ENCODE measurements at regions not wholly inside any gene's neighbourhood (a gene's known extent, or its start where the extent isn't known, plus 50 kb on each side); places are given as distances from the start of the nearest gene placed in this dataset.

GRCh38 chr2:71801556-71801955 lies 346.1 kb downstream of the CYP26B1 start:
- Mint-ChIP-seq H3K4me1 (no peaks in the 10 kb centered on the region), H3K27me3 (peaks cover 17% of the 10 kb centered on the region), H3K27ac (no peak overlapping the region), H3K36me3 (ENCODE audit: low read depth) (no peaks in the 10 kb centered on the region), H3K4me3 (no peak overlapping the region)
- no peaks in the 10 kb centered on the region for H3K9me3 ChIP-seq (ENCODE audit: control insufficient read depth, low read length, poor library complexity, severe bottlenecking)
- DNase-seq: no peak
- no peak for ATAC-seq

- H3K4me3 Mint-ChIP-seq: no peak overlapping the region
- DNase-seq (no peak), ATAC-seq (no peak)
- H3K4me1 Mint-ChIP-seq: no peaks in the 10 kb centered on the region
- H3K36me3 Mint-ChIP-seq (ENCODE audit: low read depth): no peaks in the 10 kb centered on the region
- no peak overlapping the region for H3K27ac Mint-ChIP-seq
- peaks cover 17% of the 10 kb centered on the region for H3K27me3 Mint-ChIP-seq
- H3K9me3 ChIP-seq (ENCODE audit: control insufficient read depth, low read length, poor library complexity, severe bottlenecking): no peaks in the 10 kb centered on the region
Observed at GRCh38 chr2:71800851-71801250, 346.8 kb downstream of the CYP26B1 start.

GRCh38 chr2:71800106-71800809 lies 346.9 kb downstream of the DYSF start:
- Mint-ChIP-seq H3K4me3 (no peak overlapping the region), H3K36me3 (ENCODE audit: low read depth) (no peaks in the 10 kb centered on the region), H3K27ac (no peak overlapping the region), H3K4me1 (no peaks in the 10 kb centered on the region), H3K27me3 (peaks cover 17% of the 10 kb centered on the region)
- no peaks in the 10 kb centered on the region for H3K9me3 ChIP-seq (ENCODE audit: control insufficient read depth, low read length, poor library complexity, severe bottlenecking)
- no peak for ATAC-seq
- no peak for DNase-seq

- Mint-ChIP-seq H3K4me3 (no peak overlapping the region), H3K4me1 (no peaks in the 10 kb centered on the region), H3K27me3 (peaks cover 17% of the 10 kb centered on the region), H3K36me3 (ENCODE audit: low read depth) (no peaks in the 10 kb centered on the region), H3K27ac (no peak overlapping the region)
- DNase-seq (no peak), ATAC-seq (no peak)
- no peaks in the 10 kb centered on the region for H3K9me3 ChIP-seq (ENCODE audit: control insufficient read depth, low read length, poor library complexity, severe bottlenecking)
Observed at GRCh38 chr2:71799013-71799575, 345.7 kb downstream of the DYSF start.

- H3K27me3 Mint-ChIP-seq: peaks cover 17% of the 10 kb centered on the region
- no peak overlapping the region for H3K4me3 Mint-ChIP-seq
- no peak for DNase-seq
- H3K9me3 ChIP-seq (ENCODE audit: control insufficient read depth, low read length, poor library complexity, severe bottlenecking): no peaks in the 10 kb centered on the region
- no peaks in the 10 kb centered on the region for H3K36me3 Mint-ChIP-seq (ENCODE audit: low read depth)
- no peak overlapping the region for H3K27ac Mint-ChIP-seq
- no peaks in the 10 kb centered on the region for H3K4me1 Mint-ChIP-seq
- ATAC-seq: no peak
Observed at GRCh38 chr2:71798266-71799012, 345.1 kb downstream of the DYSF start.

- Mint-ChIP-seq H3K27ac (no peak overlapping the region), H3K4me1 (no peaks in the 10 kb centered on the region), H3K36me3 (ENCODE audit: low read depth) (no peaks in the 10 kb centered on the region), H3K27me3 (peaks cover 17% of the 10 kb centered on the region), H3K4me3 (no peak overlapping the region)
- ATAC-seq (no peak), DNase-seq (no peak)
- H3K9me3 ChIP-seq (ENCODE audit: control insufficient read depth, low read length, poor library complexity, severe bottlenecking): no peaks in the 10 kb centered on the region
Observed at GRCh38 chr2:71797035-71797810, 343.9 kb downstream of the DYSF start.

GRCh38 chr2:71796174-71796593 lies 342.8 kb downstream of the DYSF start:
- DNase-seq (no peak), ATAC-seq (no peak)
- no peak overlapping the region for H3K27ac Mint-ChIP-seq
- no peaks in the 10 kb centered on the region for H3K36me3 Mint-ChIP-seq (ENCODE audit: low read depth)
- H3K9me3 ChIP-seq (ENCODE audit: control insufficient read depth, low read length, poor library complexity, severe bottlenecking): no peaks in the 10 kb centered on the region
- no peak overlapping the region for H3K4me3 Mint-ChIP-seq
- peaks cover 17% of the 10 kb centered on the region for H3K27me3 Mint-ChIP-seq
- no peaks in the 10 kb centered on the region for H3K4me1 Mint-ChIP-seq

GRCh38 chr2:71795486-71795885 lies 342.1 kb downstream of the DYSF start:
- no peaks in the 10 kb centered on the region for H3K4me1 Mint-ChIP-seq
- H3K36me3 Mint-ChIP-seq (ENCODE audit: low read depth): no peaks in the 10 kb centered on the region
- no peak for DNase-seq
- H3K27ac Mint-ChIP-seq: no peak overlapping the region
- H3K9me3 ChIP-seq (ENCODE audit: control insufficient read depth, low read length, poor library complexity, severe bottlenecking): no peaks in the 10 kb centered on the region
- peaks cover 17% of the 10 kb centered on the region for H3K27me3 Mint-ChIP-seq
- no peak overlapping the region for H3K4me3 Mint-ChIP-seq
- ATAC-seq: no peak

GRCh38 chr2:71794611-71795010 lies 341.2 kb downstream of the DYSF start:
- H3K36me3 Mint-ChIP-seq (ENCODE audit: low read depth): no peaks in the 10 kb centered on the region
- H3K27ac Mint-ChIP-seq: no peak overlapping the region
- ATAC-seq (no peak), DNase-seq (no peak)
- H3K27me3 Mint-ChIP-seq: peaks cover 11% of the 10 kb centered on the region
- no peaks in the 10 kb centered on the region for H3K9me3 ChIP-seq (ENCODE audit: control insufficient read depth, low read length, poor library complexity, severe bottlenecking)
- H3K4me3 Mint-ChIP-seq: no peak overlapping the region
- H3K4me1 Mint-ChIP-seq: no peaks in the 10 kb centered on the region

- Mint-ChIP-seq H3K27me3 (peaks cover 8% of the 10 kb centered on the region), H3K27ac (no peak overlapping the region), H3K4me3 (no peak overlapping the region), H3K4me1 (no peaks in the 10 kb centered on the region), H3K36me3 (ENCODE audit: low read depth) (no peaks in the 10 kb centered on the region)
- no peaks in the 10 kb centered on the region for H3K9me3 ChIP-seq (ENCODE audit: control insufficient read depth, low read length, poor library complexity, severe bottlenecking)
- ATAC-seq: no peak
- DNase-seq: no peak
Observed at GRCh38 chr2:71793926-71794325, 340.6 kb downstream of the DYSF start.

GRCh38 chr2:71792926-71793761 lies 339.8 kb downstream of the DYSF start:
- Mint-ChIP-seq H3K27me3 (peaks cover 1% of the 10 kb centered on the region), H3K36me3 (ENCODE audit: low read depth) (no peaks in the 10 kb centered on the region), H3K27ac (no peak overlapping the region), H3K4me3 (no peak overlapping the region), H3K4me1 (no peaks in the 10 kb centered on the region)
- ATAC-seq: no peak
- no peak for DNase-seq
- no peaks in the 10 kb centered on the region for H3K9me3 ChIP-seq (ENCODE audit: control insufficient read depth, low read length, poor library complexity, severe bottlenecking)

- no peaks in the 10 kb centered on the region for H3K4me1 Mint-ChIP-seq
- H3K27me3 Mint-ChIP-seq: no peaks in the 10 kb centered on the region
- ATAC-seq: no peak
- H3K36me3 Mint-ChIP-seq (ENCODE audit: low read depth): no peaks in the 10 kb centered on the region
- DNase-seq: no peak
- no peak overlapping the region for H3K4me3 Mint-ChIP-seq
- H3K27ac Mint-ChIP-seq: no peak overlapping the region
- no peaks in the 10 kb centered on the region for H3K9me3 ChIP-seq (ENCODE audit: control insufficient read depth, low read length, poor library complexity, severe bottlenecking)
Observed at GRCh38 chr2:71791501-71792135, 338.3 kb downstream of the DYSF start.
